Stomach (tissue), 4 donors: ENCODE measurements at regions not wholly inside any gene's neighbourhood (a gene's known extent, or its start where the extent isn't known, plus 50 kb on each side); places are given as distances from the start of the nearest gene placed in this dataset.

ENCODE experiments used
- CTCF ChIP-seq, 7 experiments: fragments of 450-650 bp in 4 of 7; fragments of 200-600 bp in 3 of 7; sonication (generic) in 3 of 7; IDR thresholded peaks; one replicate each; pipeline ENCODE4 v1.5.1; 2016 to 2019; ENCODE audit warnings: antibody characterized with exemption in 7 of 7, control low read depth in 2 of 7, mild to moderate bottlenecking in 1 of 7
- POLR2A ChIP-seq, 4 donors: fragments of 450-650 bp; IDR thresholded peaks; one replicate each; pipeline ENCODE4 v1.6.1; 2016; ENCODE audit warnings: antibody characterized with exemption in 4 of 4, control low read depth in 2 of 4, mild to moderate bottlenecking in 1 of 4, moderate library complexity in 1 of 4
- POLR2AphosphoS5 ChIP-seq, 3 donors: sonication (generic); formaldehyde crosslinking; IDR thresholded peaks; one replicate each; pipeline ENCODE4 v1.6.1; 2016; ENCODE audit warnings: antibody characterized with exemption in 3 of 3

- no peak for TF ChIP-seq POLR2A (IDR thresholded peaks at IDR 0.05)
- TF ChIP-seq CTCF (IDR thresholded peaks at IDR 0.05) = no peak
- no peak for TF ChIP-seq POLR2AphosphoS5 (IDR thresholded peaks at IDR 0.05)
These were observed 81.3 kb upstream of the DLGAP1 start for GRCh38 chr18:4536447-4536846.
